ENCODE measurements at regions not wholly inside any gene's neighbourhood (a gene's known extent, or its start where the extent isn't known, plus 50 kb on each side); places are given as distances from the start of the nearest gene placed in this dataset.

DNA sequence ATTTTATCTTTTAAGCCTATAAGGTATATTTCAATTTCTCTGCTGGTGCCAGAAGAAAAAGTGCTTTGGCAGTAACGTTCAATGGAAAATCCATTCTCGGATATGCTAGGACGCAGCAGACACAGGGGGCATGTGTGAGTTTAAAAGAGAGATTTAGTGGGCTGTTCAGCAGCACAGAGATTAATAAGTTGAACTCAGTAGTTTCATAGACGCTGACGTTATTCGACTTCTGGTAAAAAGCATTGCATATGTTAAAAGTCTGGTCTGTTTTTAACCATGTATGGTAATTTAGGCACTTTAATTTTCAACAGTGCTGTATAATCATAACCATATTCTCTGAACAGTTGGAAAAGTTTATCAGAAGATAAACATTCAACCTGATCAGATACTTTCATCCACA lies 99.6 kb downstream of the ATP6V1G3 start:
- TF ChIP-seq, protein P1, sequence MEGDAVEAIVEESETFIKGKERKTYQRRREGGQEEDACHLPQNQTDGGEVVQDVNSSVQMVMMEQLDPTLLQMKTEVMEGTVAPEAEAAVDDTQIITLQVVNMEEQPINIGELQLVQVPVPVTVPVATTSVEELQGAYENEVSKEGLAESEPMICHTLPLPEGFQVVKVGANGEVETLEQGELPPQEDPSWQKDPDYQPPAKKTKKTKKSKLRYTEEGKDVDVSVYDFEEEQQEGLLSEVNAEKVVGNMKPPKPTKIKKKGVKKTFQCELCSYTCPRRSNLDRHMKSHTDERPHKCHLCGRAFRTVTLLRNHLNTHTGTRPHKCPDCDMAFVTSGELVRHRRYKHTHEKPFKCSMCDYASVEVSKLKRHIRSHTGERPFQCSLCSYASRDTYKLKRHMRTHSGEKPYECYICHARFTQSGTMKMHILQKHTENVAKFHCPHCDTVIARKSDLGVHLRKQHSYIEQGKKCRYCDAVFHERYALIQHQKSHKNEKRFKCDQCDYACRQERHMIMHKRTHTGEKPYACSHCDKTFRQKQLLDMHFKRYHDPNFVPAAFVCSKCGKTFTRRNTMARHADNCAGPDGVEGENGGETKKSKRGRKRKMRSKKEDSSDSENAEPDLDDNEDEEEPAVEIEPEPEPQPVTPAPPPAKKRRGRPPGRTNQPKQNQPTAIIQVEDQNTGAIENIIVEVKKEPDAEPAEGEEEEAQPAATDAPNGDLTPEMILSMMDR (conservative IDR thresholded peaks at IDR 0.05): no peak
- no peak for TF ChIP-seq ZFX (IDR thresholded peaks at IDR 0.05)

Data from C4-2B (cell line).